CD4-positive, alpha-beta T cell treated with Interleukin-10 for 1 hour (primary cell): ENCODE measurements at regions not wholly inside any gene's neighbourhood (a gene's known extent, or its start where the extent isn't known, plus 50 kb on each side); places are given as distances from the start of the nearest gene placed in this dataset.

ENCODE experiments used
- DNase-seq: peaks from one replicate; pipeline ENCODE4 v3.0.0-alpha.2; 2020

GRCh38 chr21:19261731-19262376, 858.3 kb upstream of the TMPRSS15 start:
- DNase-seq = no peak

GRCh38 chr21:19266636-19267035, 863.1 kb upstream of the TMPRSS15 start:
- no peak for DNase-seq

- DNase-seq = no peak
Observed at GRCh38 chr21:19268686-19269085, 865.1 kb upstream of the TMPRSS15 start.

GRCh38 chr21:19275065-19275464, 871.5 kb upstream of the TMPRSS15 start:
- no peak for DNase-seq

GRCh38 chr21:19276665-19277064, 873.1 kb upstream of the TMPRSS15 start:
- DNase-seq = no peak

GRCh38 chr21:19286876-19287275, 883.3 kb upstream of the TMPRSS15 start:
- DNase-seq = no peak

- no peak for DNase-seq
Observed at GRCh38 chr21:19290328-19290727, 886.7 kb upstream of the TMPRSS15 start.

GRCh38 chr21:19320291-19320690, 916.7 kb upstream of the TMPRSS15 start:
- no peak for DNase-seq

GRCh38 chr21:19321688-19322087, 918.1 kb upstream of the TMPRSS15 start:
- no peak for DNase-seq

- no peak for DNase-seq
Observed at GRCh38 chr21:19322360-19322759, 918.8 kb upstream of the TMPRSS15 start.

GRCh38 chr21:19326531-19327319, 923.1 kb upstream of the TMPRSS15 start:
- DNase-seq = no peak

- no peak for DNase-seq
Observed at GRCh38 chr21:19328954-19329353, 925.4 kb upstream of the TMPRSS15 start.

- no peak for DNase-seq
Observed at GRCh38 chr21:19340303-19340702, 936.7 kb upstream of the TMPRSS15 start.

- no peak for DNase-seq
Observed at GRCh38 chr21:19340954-19341353, 937.4 kb upstream of the TMPRSS15 start.

- no peak for DNase-seq
Observed at GRCh38 chr21:19343711-19344110, 940.1 kb upstream of the TMPRSS15 start.

GRCh38 chr21:19350286-19350685, 946.7 kb upstream of the TMPRSS15 start:
- DNase-seq = no peak

- DNase-seq = no peak
Observed at GRCh38 chr21:19353256-19353655, 949.7 kb upstream of the TMPRSS15 start.

- DNase-seq = no peak
Observed at GRCh38 chr21:19368944-19369343, 965.4 kb upstream of the TMPRSS15 start.

GRCh38 chr21:19392390-19392789, 988.8 kb upstream of the TMPRSS15 start:
- no peak for DNase-seq

GRCh38 chr21:19400223-19400770, 996.7 kb upstream of the TMPRSS15 start:
- no peak for DNase-seq

- no peak for DNase-seq
Observed at GRCh38 chr21:19402870-19403269, 999.3 kb upstream of the TMPRSS15 start.

GRCh38 chr21:19405326-19405725, 1001.7 kb upstream of the TMPRSS15 start:
- DNase-seq = no peak

GRCh38 chr21:19420565-19420964, 1017.0 kb upstream of the TMPRSS15 start:
- DNase-seq = no peak

GRCh38 chr21:19433623-19434022, 1030.0 kb upstream of the TMPRSS15 start:
- no peak for DNase-seq
